ENCODE measurements at regions not wholly inside any gene's neighbourhood (a gene's known extent, or its start where the extent isn't known, plus 50 kb on each side); places are given as distances from the start of the nearest gene placed in this dataset.

GRCh38 chr12:94077209-94077608 lies 71.2 kb upstream of the PLXNC1 start:
- TF ChIP-seq, protein P1, sequence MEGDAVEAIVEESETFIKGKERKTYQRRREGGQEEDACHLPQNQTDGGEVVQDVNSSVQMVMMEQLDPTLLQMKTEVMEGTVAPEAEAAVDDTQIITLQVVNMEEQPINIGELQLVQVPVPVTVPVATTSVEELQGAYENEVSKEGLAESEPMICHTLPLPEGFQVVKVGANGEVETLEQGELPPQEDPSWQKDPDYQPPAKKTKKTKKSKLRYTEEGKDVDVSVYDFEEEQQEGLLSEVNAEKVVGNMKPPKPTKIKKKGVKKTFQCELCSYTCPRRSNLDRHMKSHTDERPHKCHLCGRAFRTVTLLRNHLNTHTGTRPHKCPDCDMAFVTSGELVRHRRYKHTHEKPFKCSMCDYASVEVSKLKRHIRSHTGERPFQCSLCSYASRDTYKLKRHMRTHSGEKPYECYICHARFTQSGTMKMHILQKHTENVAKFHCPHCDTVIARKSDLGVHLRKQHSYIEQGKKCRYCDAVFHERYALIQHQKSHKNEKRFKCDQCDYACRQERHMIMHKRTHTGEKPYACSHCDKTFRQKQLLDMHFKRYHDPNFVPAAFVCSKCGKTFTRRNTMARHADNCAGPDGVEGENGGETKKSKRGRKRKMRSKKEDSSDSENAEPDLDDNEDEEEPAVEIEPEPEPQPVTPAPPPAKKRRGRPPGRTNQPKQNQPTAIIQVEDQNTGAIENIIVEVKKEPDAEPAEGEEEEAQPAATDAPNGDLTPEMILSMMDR (IDR thresholded peaks at IDR 0.05) = no peak
- TF ChIP-seq POLR2A (IDR thresholded peaks at IDR 0.05) = no peak
